HepG2 (cell line): ENCODE measurements at regions not wholly inside any gene's neighbourhood (a gene's known extent, or its start where the extent isn't known, plus 50 kb on each side); places are given as distances from the start of the nearest gene placed in this dataset.

ENCODE experiments used
- ATAC-seq: fragments of 200-7000 bp; cut with Tn5 transposase; 3 replicates; pipeline ENCODE4 v1.9.1; 2020; ENCODE audit warnings: mild to moderate bottlenecking, moderate library complexity
- BruUV-seq: library from RNA; stranded (reverse); fragments of 400-500 nt; replicated peaks from 2 replicates; lab custom pipeline; 2021; lab: Mats Ljungman, UMichigan
- CTCF ChIA-PET: fragments of 300-600 bp; formaldehyde crosslinking; extraction: SDS; loops from one replicate; lab custom pipeline; 2021; ENCODE audit warnings: low total read pairs, inconsistent platforms, low intra/inter-chr PET ratio; lab: Yijun Ruan, JAX
- POLR2A ChIA-PET: fragments of 350-600 bp; sonication (Branson Sonifier 250); formaldehyde crosslinking; loops from one replicate; lab custom pipeline; 2020; ENCODE audit warnings: antibody characterized with exemption, inconsistent platforms; lab: Yijun Ruan, JAX
- DNase-seq: peaks from one replicate; pipeline ENCODE4 v3.0.0-alpha.2; 2015; ENCODE audit warnings: low spot score
- FAIRE-seq: peaks from 3 replicates; lab custom pipeline; 2011; peaks lifted over from hg19 to GRCh38; lab: Jason Lieb, UNC
- H2AFZ ChIP-seq: one replicate; pipeline ENCODE4 v1.6.1; 2011; ENCODE audit warnings: low read length, inconsistent platforms
- H3K27ac ChIP-seq: fragments of 300-600 bp; 3 replicates; pipeline ENCODE4 v1.8.0; 2011; ENCODE audit warnings: mixed run types, mild to moderate bottlenecking, mixed read lengths, low read length, inconsistent platforms; ENCODE audit not compliant: insufficient read depth; ENCODE audit errors: extremely low read length
- H3K27me3 ChIP-seq, 2 experiments: fragments of 200-600 bp in 1 of 2; 2 replicates in 1 of 2; 3 replicates in 1 of 2; pipeline versions ENCODE4 v1.6.0 to v1.8.0; 2011; ENCODE audit warnings: low read length in 2 of 2, mild to moderate bottlenecking in 2 of 2, moderate library complexity in 2 of 2, inconsistent platforms in 1 of 2; ENCODE audit not compliant: insufficient read depth in 2 of 2, control insufficient read depth in 1 of 2
- H3K36me3 ChIP-seq, 2 experiments: fragments of 200-600 bp in 1 of 2; replicated peaks in 1 of 2; 2 replicates in 1 of 2; 3 replicates in 1 of 2; pipeline versions ENCODE4 v1.5.1 to v1.8.0; 2011; ENCODE audit warnings: low read length in 2 of 2, inconsistent platforms in 1 of 2; ENCODE audit not compliant: insufficient read depth in 2 of 2, control insufficient read depth in 1 of 2
- H3K4me1 ChIP-seq: 2 replicates; pipeline ENCODE4 v1.5.1; 2012; ENCODE audit warnings: low read length, inconsistent platforms; ENCODE audit not compliant: insufficient read depth
- H3K4me2 ChIP-seq: 2 replicates; pipeline ENCODE4 v1.6.0; 2011; ENCODE audit warnings: low read depth, low read length, inconsistent platforms
- H3K4me3 ChIP-seq, 3 experiments: fragments of 200-600 bp in 1 of 3; sonication (generic), shearing (Covaris generic) in 1 of 3; replicated peaks in 1 of 3; 2 replicates each; pipeline ENCODE4 v1.5.1; 2011 to 2016; ENCODE audit warnings: low read length in 3 of 3, inconsistent platforms in 2 of 3, low read depth in 2 of 3, mild to moderate bottlenecking in 2 of 3, control low read depth in 1 of 3, mixed read lengths in 1 of 3; ENCODE audit not compliant: insufficient read depth in 1 of 3
- H3K79me2 ChIP-seq: one replicate; pipeline ENCODE4 v1.6.1; 2011; ENCODE audit warnings: low read length, inconsistent platforms; ENCODE audit not compliant: insufficient read depth
- H3K9ac ChIP-seq: 2 replicates; pipeline ENCODE4 v1.6.0; 2011; ENCODE audit warnings: mild to moderate bottlenecking, low read depth, low read length, inconsistent platforms; ENCODE audit not compliant: insufficient read depth
- H3K9me3 ChIP-seq: 2 replicates; pipeline ENCODE4 v1.5.1; 2012; ENCODE audit warnings: mild to moderate bottlenecking, low read length
- H4K20me1 ChIP-seq: 2 replicates; pipeline ENCODE4 v1.6.0; 2011; ENCODE audit warnings: inconsistent platforms, mild to moderate bottlenecking, low read length, moderate library complexity; ENCODE audit not compliant: insufficient read depth
- DNMT1 ChIP-seq: sonication (generic); formaldehyde crosslinking; IDR thresholded peaks from 2 replicates; pipeline ENCODE4 v1.5.1; 2020; ENCODE audit warnings: mild to moderate bottlenecking, missing genetic modification reagents
- FOXM1 ChIP-seq: sonication (generic); formaldehyde crosslinking; IDR thresholded peaks from 2 replicates; pipeline ENCODE4 v1.5.0; 2020; ENCODE audit warnings: missing genetic modification reagents
- IRF2 ChIP-seq: IDR thresholded peaks from 2 replicates; pipeline ENCODE4 v1.6.1; 2018; ENCODE audit warnings: missing genetic modification reagents, missing compliant biosample characterization
- JDP2 ChIP-seq: sonication (generic); formaldehyde crosslinking; IDR thresholded peaks from 2 replicates; pipeline ENCODE4 v1.8.1; 2022; ENCODE audit warnings: missing genetic modification reagents, borderline replicate concordance
- JUNB ChIP-seq: sonication (generic); formaldehyde crosslinking; IDR thresholded peaks from 2 replicates; pipeline ENCODE4 v1.8.0; 2022; ENCODE audit warnings: missing genetic modification reagents, mild to moderate bottlenecking, borderline replicate concordance
- KDM5A ChIP-seq: fragments of 200-600 bp; sonication (generic); IDR thresholded peaks from 2 replicates; pipeline ENCODE4 v1.7.0; 2018; ENCODE audit warnings: antibody characterized with exemption, mild to moderate bottlenecking, low read length, borderline replicate concordance
- MEF2D ChIP-seq: sonication (generic); formaldehyde crosslinking; IDR thresholded peaks from 2 replicates; pipeline ENCODE4 v1.5.1; 2020; ENCODE audit warnings: mild to moderate bottlenecking, missing genetic modification reagents
- NKX3-1 ChIP-seq: sonication (generic); formaldehyde crosslinking; IDR thresholded peaks from 2 replicates; pipeline ENCODE4 v1.5.0; 2020; ENCODE audit warnings: missing genetic modification reagents
- PLRG1 ChIP-seq: fragments of 450-650 bp; conservative IDR thresholded peaks from 2 replicates; pipeline ENCODE4 v1.6.1; 2016
- REL ChIP-seq: sonication (generic); formaldehyde crosslinking; conservative IDR thresholded peaks from 2 replicates; pipeline ENCODE4 v1.8.0; 2022; ENCODE audit warnings: mild to moderate bottlenecking, missing genetic modification reagents, moderate library complexity
- SRSF9 ChIP-seq: fragments of 200-400 bp; formaldehyde crosslinking; IDR thresholded peaks from 2 replicates; pipeline ENCODE4 v1.6.1; 2018; ENCODE audit warnings: borderline replicate concordance, mild to moderate bottlenecking, low read depth, low read length; ENCODE audit not compliant: insufficient read depth, poor library complexity, severe bottlenecking
- SSRP1 ChIP-seq: IDR thresholded peaks from 2 replicates; pipeline ENCODE4 v1.6.1; 2016; ENCODE audit warnings: control low read depth
- ZBTB42 ChIP-seq: sonication (generic); formaldehyde crosslinking; IDR thresholded peaks from 2 replicates; pipeline ENCODE4 v1.5.0; 2020; ENCODE audit warnings: mild to moderate bottlenecking, missing genetic modification reagents
- ZNF562 ChIP-seq: sonication (generic); formaldehyde crosslinking; IDR thresholded peaks from 2 replicates; pipeline ENCODE4 v1.8.0; 2022; ENCODE audit warnings: missing genetic modification reagents, borderline replicate concordance
- ZNF572 ChIP-seq: sonication (generic); formaldehyde crosslinking; IDR thresholded peaks from 2 replicates; pipeline ENCODE4 v1.5.1; 2020; ENCODE audit warnings: mild to moderate bottlenecking, missing genetic modification reagents
- ZSCAN9 ChIP-seq: IDR thresholded peaks from 2 replicates; pipeline ENCODE4 v1.6.1; 2016; ENCODE audit warnings: borderline replicate concordance
- WGBS: methylation state at CpG from one replicate; pipeline ENCODE4 v1.1.6; 2017; ENCODE audit warnings: low lambda C conversion rate; 5-methylcytosine and 5-hydroxymethylcytosine counted together
- in situ Hi-C: cut with HindIII; loops from 2 replicates; pipeline ENCODE4 v1.10.0; 2017; ENCODE audit warnings: low pct_unique_long_range_greater_than_20kb; ENCODE audit not compliant: extremely low pct_ligation_motif_present
- intact Hi-C: fragments of 100-400 bp; cut with micrococcal nuclease; formaldehyde crosslinking; loops from one replicate; pipeline ENCODE4 v1.10.0; 2022; ENCODE audit not compliant: unreplicated experiment
- TF ChIP-seq, protein P1 (sequence below): IDR thresholded peaks from 2 replicates; pipeline ENCODE4 v1.6.1; 2012; ENCODE audit warnings: low read length, improper control_type of control experiment

- CTCF ChIA-PET, result no interaction called here
- Histone ChIP-seq H3K79me2 (no peaks in the 10 kb centered on the region), H3K4me1 (no peaks in the 10 kb centered on the region), H3K4me3 (no peak overlapping the region), H3K4me2 (no peak overlapping the region), H2AFZ (no peak overlapping the region), H3K36me3 (no peaks in the 10 kb centered on the region), H3K9ac (no peak overlapping the region), H3K27me3 (peaks cover 0 to 24% of the 10 kb centered on the region in 2 experiments; a peak in 2 of 5 replicates), H3K9me3 (no peaks in the 10 kb centered on the region), H3K27ac (no peak overlapping the region), H4K20me1 (no peaks in the 10 kb centered on the region)
- intact Hi-C loops (no loop called here), in situ Hi-C loops (no loop called here)
- FAIRE-seq, result no peak
- POLR2A ChIA-PET, result no interaction called here
- no TSS peak for BruUV-seq
- DNase-seq, result no peak
- TF ChIP-seq MEF2D (CRISPR knock-in tag), result no peak
- no peak for TF ChIP-seq JDP2
- TF ChIP-seq SSRP1 (CRISPR knock-in tag), result no peak
- TF ChIP-seq ZNF562, result no peak
- no peak for TF ChIP-seq IRF2
- TF ChIP-seq ZSCAN9 (CRISPR knock-in tag), result no peak
- TF ChIP-seq SRSF9, result no peak
- TF ChIP-seq JUNB, result no peak
- no peak for TF ChIP-seq PLRG1
- TF ChIP-seq, protein P1, sequence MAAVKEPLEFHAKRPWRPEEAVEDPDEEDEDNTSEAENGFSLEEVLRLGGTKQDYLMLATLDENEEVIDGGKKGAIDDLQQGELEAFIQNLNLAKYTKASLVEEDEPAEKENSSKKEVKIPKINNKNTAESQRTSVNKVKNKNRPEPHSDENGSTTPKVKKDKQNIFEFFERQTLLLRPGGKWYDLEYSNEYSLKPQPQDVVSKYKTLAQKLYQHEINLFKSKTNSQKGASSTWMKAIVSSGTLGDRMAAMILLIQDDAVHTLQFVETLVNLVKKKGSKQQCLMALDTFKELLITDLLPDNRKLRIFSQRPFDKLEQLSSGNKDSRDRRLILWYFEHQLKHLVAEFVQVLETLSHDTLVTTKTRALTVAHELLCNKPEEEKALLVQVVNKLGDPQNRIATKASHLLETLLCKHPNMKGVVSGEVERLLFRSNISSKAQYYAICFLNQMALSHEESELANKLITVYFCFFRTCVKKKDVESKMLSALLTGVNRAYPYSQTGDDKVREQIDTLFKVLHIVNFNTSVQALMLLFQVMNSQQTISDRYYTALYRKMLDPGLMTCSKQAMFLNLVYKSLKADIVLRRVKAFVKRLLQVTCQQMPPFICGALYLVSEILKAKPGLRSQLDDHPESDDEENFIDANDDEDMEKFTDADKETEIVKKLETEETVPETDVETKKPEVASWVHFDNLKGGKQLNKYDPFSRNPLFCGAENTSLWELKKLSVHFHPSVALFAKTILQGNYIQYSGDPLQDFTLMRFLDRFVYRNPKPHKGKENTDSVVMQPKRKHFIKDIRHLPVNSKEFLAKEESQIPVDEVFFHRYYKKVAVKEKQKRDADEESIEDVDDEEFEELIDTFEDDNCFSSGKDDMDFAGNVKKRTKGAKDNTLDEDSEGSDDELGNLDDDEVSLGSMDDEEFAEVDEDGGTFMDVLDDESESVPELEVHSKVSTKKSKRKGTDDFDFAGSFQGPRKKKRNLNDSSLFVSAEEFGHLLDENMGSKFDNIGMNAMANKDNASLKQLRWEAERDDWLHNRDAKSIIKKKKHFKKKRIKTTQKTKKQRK, result no peak
- TF ChIP-seq ZBTB42 (CRISPR knock-in tag), result no peak
- no peak for TF ChIP-seq REL (CRISPR knock-in tag)
- no peak for TF ChIP-seq NKX3-1 (CRISPR knock-in tag)
- no peak for TF ChIP-seq FOXM1
- TF ChIP-seq KDM5A, result no peak
- no peak for TF ChIP-seq DNMT1 (CRISPR knock-in tag)
- no peak for TF ChIP-seq ZNF572 (CRISPR knock-in tag)
- WGBS, result 31% methylated on average over 5 of the region's 5 CpGs
- no peak for ATAC-seq
Measured at GRCh38 chr15:62297933-62298332, 132.8 kb upstream of the C2CD4B start.
